NOMO-1 (cell line): ENCODE measurements at regions not wholly inside any gene's neighbourhood (a gene's known extent, or its start where the extent isn't known, plus 50 kb on each side); places are given as distances from the start of the nearest gene placed in this dataset.

Experiments used
- DNase-seq, 2 experiments: peaks; one replicate each; lab custom pipeline; 2025; ENCODE audit not compliant: unreplicated experiment in 2 of 2; lab: John Stamatoyannopoulos, UW

GRCh38 chr5:110064603-110065268 is 375.0 kb downstream of the MAN2A1 start:
- DNase-seq, result no peak

GRCh38 chr5:110070836-110071235 is 381.1 kb downstream of the MAN2A1 start:
- DNase-seq, result no peak

GRCh38 chr5:110072651-110073050 is 382.9 kb downstream of the MAN2A1 start:
- no peak for DNase-seq

- no peak for DNase-seq
These were observed 383.8 kb downstream of the MAN2A1 start for GRCh38 chr5:110073534-110073933.

- no peak for DNase-seq
These were observed 385.9 kb downstream of the MAN2A1 start for GRCh38 chr5:110075656-110076055.

- DNase-seq, result no peak
These were observed 387.4 kb downstream of the MAN2A1 start for GRCh38 chr5:110077147-110077546.

GRCh38 chr5:110082194-110082593 is 392.5 kb downstream of the MAN2A1 start:
- DNase-seq, result no peak

- DNase-seq, result no peak
These were observed 393.1 kb downstream of the MAN2A1 start for GRCh38 chr5:110082863-110083262.

GRCh38 chr5:110085826-110086225 is 396.1 kb downstream of the MAN2A1 start:
- no peak for DNase-seq

- DNase-seq, result no peak
These were observed 397.1 kb downstream of the MAN2A1 start for GRCh38 chr5:110086658-110087388.

GRCh38 chr5:110087829-110088228 is 398.1 kb downstream of the MAN2A1 start:
- DNase-seq, result no peak

GRCh38 chr5:110088676-110089436 is 399.1 kb downstream of the MAN2A1 start:
- no peak for DNase-seq

- DNase-seq, result no peak
These were observed 403.4 kb downstream of the MAN2A1 start for GRCh38 chr5:110092955-110093785.

- DNase-seq, result no peak
These were observed 404.4 kb downstream of the MAN2A1 start for GRCh38 chr5:110094109-110094508.

GRCh38 chr5:110094548-110094947 is 404.8 kb downstream of the MAN2A1 start:
- no peak for DNase-seq

GRCh38 chr5:110096419-110096818 is 406.7 kb downstream of the MAN2A1 start:
- DNase-seq, result no peak

GRCh38 chr5:110099572-110099971 is 409.8 kb downstream of the MAN2A1 start:
- DNase-seq, result no peak

GRCh38 chr5:110103081-110103480 is 413.4 kb downstream of the MAN2A1 start:
- DNase-seq, result no peak

GRCh38 chr5:110104060-110104725 is 414.5 kb downstream of the MAN2A1 start:
- no peak for DNase-seq
